ENCODE measurements at regions not wholly inside any gene's neighbourhood (a gene's known extent, or its start where the extent isn't known, plus 50 kb on each side); places are given as distances from the start of the nearest gene placed in this dataset.
"Not testable (repeated sequence)": the region's sequence is repeated elsewhere in the genome, so short reads cannot be mapped to it uniquely, and the experiment has no call there.

DNA sequence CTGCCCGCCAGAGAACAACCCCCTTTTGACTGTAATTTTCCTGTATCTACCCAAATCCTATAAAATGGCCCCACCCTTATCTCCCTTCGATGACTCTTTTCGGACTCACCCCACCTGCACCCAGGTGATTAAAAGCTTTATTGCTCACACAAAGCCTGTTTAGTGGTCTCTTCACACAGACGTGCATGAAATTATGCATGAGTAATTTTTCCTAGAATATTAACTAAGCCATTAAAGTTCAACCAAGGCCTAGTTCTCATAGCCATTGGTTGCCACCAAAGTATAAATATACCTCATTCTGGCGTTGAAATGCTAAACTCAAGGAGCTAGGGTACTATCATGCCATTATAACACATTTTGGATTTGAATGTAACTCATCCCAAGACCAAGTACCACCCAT lies 243.9 kb downstream of the ZNF608 start:
- no peak for DNase-seq

DNA sequence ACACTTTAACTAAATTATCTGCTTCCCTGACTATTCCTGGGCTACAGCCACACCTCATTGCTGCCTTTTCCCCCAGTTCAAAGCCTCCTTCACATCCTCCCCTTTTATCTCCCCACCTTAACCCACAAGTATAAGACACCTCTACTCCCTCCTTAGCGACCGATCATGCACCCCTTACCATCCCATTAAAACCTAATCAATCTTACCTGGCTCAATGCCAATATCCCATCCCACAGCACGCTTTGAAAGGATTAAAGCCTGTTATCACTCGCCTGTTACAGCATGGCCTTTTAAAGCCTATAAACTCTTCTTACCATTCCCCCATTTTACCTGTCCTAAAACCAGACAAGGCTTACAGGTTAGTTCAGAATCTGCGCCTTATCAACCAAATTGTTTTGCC lies 246.6 kb downstream of the ZNF608 start:
- not testable (repeated sequence) for DNase-seq

DNA sequence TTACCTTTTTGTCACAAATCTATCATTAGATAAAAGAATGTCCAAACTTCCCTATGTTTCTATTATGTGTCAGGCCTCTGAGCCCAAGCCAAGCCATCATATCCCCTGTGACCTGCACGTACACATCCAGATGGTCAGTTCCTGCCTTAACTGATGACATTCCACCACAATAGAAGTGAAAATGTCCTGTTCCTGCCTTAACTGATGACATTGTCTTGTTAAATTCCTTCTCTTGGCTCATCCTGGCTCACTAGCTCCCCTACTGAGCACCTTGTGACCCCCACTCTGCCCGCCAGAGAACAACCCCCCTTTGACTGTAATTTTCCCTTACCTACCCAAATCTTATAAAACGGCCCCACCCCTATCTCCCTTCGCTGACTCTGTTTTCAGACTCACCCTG lies 249.5 kb downstream of the ZNF608 start:
- DNase-seq = not testable (repeated sequence)

DNA sequence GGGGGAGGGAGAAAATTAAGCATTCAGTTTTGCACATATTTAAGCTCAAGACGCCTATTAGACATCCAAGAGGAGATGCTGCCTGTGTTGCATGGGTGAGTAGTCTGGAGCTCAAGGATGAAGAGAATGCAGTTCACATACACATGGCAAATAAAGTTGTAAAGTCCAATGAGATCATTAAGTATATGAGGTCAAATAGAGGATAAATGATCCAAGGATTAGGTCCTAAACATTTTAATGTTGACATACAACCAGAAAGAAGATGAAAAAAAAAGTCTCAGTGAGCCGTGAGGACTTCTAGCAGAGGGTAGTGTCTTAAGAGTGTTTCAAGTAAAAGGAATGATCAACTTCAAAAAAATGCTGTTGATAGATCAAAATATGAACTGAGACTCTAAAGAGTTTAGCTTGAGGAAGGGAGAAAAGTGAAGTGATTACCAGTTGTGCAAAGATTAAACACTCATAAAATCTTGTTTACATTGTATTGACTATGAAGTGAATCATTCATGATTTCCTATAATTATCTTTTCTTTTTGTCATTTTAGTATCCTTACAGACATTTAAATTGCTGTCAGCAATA lies 251.8 kb downstream of the ZNF608 start:
- DNase-seq = no peak

DNA sequence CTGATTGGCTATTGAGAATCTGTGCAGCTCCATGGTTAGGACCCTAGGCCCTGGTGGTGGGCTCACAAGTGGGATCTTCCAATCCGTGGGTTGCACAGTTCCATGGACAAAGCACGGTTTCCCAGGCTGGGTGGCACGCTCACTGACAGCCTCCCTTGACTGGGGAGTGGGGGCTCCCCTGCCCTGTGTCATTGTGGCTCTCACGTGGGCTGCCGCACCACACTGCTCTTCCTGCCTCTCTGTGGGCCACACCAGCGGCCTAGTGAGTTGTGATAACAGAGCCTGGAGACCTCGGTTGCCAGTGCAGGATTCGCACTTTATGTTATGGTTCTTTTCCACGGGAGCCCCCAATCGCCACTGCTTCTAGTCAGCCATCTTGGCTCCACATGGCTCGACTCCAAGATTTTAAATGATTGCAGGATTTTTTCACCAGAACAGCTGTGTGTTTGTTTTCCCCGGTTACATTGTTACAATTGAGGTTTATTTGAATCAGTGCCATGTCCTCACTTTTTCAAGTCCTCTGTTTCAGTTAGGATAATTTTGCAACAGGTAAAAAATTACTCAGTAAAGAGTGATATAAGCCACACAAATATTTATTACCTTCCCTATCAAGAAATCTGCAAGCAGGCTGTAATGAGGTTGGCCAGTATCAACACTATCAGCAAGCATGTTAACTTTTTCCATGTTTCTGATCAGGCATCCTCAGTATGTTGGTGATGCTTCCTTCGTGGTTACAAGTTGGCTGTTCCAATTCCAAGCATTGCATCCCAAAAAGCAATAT lies 253.8 kb downstream of the ZNF608 start:
- no peak for DNase-seq

DNA sequence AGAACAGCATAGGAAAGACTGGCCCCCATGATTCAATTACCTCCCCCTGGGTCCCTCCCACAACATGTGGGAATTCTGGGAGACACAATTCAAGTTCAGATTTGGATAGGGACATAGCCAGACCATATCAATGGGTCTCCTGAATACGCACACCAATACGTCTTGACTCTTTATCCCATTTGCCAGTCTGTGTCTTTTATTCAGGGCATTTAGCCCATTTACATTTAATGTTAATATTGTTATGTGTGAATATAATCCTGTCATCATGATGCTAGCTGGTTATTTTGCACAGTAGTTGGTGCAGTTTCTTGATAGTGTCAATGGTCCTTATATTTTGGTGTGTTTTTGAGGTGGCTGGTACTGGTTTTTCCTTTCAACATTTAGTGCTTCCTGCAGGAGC lies 256.1 kb downstream of the ZNF608 start:
- DNase-seq = not testable (repeated sequence)

DNA sequence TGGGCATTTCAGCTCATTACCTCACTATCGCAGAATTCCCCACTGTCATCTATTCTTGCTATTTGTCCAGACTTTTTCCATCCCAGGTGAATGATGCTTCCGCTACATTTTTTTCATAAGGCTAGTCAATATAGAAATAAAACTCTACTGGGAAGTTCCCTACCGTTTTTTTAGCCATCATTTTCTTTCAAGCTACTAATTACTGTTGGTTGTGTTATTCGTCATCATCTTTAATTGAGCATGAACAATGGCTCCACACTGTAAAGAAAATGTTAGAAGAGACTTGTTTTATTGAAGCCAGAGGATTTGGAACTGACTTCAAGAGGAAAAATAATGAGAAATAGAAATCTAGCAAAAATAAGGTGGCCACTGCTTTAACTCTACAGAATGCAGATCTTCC lies 265.0 kb downstream of the ZNF608 start:
- no peak for DNase-seq

DNA sequence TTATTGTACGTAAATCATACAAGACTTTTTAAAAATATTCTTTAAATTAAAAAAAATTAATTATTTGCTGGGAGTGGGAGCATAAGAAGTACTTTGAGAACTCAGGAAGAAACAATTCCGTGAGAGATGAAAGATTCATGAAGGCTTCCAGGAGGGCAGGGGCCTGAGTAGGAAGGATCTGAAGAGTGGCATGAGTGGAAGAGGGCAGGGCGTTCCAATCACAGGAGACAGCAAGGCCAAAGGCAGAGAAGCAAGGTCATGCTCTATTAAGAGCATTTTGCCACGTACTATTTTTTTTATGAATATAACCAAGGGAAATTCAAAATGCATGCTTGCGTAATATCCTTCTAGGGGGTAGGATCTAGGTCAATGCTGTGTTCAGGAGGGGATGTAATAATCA lies 265.5 kb downstream of the ZNF608 start:
- DNase-seq = no peak

DNA sequence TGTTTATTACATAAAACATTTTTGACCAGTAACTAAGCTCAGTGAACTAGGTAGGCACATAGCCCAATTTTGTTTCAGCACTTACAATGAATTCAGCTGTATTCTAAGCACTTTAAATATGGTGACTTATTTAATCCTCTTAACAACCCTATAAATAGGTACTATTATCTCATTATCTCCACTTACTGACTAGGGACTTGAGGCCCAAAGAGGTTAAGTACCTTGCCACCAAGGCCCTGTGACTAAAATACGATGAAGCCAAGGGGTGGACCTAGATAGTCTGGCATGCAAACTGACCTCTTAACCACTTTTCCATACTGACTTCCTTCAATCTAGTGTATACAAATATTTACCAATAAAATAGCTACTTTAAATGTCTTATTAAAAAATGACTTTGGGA lies 266.4 kb downstream of the ZNF608 start:
- DNase-seq = no peak

DNA sequence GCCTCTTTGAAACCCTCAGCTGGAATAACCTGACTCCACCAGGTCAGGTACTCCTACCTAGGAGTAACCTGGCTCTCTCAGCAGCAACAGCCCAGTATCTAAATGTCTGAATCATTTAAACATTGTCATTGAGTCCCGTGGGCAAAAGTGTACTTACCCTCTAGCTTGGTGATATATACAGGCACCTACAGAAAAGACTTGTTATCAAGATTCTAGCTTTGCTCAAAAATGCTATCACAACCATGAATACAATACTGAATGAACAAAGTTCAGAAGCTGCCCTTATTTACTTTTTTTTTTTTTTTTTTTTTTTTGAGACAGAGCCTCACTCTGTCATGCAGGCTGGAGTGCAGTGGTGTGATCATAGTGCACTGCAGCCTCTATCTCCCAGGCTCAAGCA lies 268.2 kb downstream of the ZNF608 start:
- DNase-seq = no peak

DNA sequence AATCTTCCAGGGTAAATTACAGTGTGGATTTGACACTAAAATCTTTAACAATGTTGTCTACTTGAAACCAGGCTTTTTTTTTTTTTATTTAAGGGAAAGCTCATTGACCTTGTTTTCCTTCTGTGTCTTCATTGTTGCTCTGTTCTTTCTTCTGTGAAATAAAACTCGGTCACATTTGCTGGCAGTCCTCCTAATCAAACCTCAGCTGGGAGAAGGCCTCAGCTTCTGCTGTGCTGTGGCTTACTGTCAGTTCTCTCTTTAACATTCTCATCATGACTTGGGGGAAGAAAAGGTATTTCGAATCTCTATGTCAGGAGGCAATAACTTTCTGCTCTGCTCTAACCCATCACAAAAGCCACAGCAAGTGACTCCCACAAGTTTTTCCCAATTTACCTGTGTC lies 268.9 kb downstream of the ZNF608 start:
- DNase-seq = peak; percentile 0

DNA sequence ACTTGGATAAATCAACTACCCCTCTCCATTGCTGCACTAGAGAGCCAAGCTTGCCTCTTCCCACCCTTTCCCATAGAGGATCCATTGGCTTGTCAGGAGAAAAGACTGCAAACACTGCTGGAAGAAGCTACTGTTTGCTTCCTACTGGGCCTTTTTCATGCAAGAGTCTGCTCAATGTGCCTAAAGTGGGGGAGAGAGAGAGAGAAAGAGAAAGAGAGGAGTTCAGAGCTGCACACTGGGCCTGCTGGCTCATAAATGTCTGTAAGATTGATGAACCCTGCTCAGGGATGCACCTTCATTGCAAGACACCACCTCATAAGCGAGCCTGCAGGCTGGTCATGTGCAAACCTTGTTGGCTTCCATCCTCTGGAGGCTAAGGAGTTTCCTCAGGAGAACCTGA lies 269.4 kb downstream of the ZNF608 start:
- no peak for DNase-seq

DNA sequence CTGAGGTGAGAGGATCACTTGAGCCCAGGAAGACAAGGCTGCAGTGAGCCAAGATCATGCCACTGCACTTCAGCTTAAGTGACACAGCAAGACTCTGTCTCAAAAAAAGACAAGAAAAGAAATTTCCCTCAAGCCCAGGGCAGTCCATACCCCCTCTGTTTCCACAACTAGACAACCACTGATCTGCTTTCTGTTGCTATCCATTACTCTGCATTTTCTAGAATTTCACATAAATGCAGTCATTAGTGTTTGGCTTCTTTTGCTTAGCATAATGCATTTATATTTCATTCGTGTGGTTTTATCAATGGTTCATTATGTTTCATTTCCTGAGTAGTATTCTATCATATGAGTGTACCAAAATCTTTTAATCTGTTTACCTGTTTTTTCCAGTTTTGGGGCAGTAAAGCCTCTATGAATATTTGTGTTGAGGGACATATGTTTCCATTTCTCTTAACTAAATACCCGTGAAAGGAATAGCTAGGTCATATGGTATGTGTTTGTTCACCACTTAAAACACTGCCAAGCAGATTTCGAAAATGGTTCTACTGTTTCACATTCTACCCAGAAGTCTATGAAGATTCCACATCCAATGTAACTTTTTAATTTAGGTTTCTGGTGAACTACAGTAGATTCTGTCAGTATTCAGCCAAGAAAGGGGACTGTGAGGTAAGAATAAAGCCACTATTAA lies 271.8 kb downstream of the ZNF608 start:
- peak; percentile 51 for DNase-seq

DNA sequence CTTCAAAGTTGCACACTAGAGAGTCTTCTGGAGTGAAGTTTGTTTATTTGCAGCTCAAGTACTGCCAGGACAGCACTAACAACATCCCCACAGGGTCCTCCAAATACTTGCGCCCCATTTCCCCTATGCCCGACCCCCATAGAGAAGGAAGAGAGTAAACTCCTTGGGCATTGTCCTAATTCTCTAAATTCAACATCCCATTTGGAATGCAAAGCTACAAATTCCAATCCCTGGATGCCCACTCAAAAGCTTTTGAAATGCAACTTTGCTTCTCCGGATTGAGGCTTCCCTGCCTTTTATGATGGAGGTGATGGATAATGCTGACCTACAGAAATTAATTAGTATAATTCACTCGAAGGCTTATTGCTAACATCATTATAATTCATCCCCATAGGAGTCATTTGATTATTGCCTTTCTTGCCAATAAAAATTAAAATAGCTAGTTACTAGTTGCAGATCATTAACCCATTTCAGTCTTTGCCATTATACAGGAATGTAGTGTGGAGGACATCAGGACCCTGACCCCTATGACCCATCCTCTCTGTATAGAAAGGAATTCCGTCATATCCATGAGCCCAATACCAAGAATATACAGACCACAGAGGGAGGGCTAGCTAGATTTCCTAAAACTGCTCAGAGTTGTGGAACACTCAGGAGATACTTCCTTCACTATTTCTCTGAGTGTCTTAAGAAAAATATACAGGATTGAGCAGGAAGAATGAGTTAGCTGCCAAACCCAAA lies 277.6 kb downstream of the ZNF608 start:
- DNase-seq = no peak

DNA sequence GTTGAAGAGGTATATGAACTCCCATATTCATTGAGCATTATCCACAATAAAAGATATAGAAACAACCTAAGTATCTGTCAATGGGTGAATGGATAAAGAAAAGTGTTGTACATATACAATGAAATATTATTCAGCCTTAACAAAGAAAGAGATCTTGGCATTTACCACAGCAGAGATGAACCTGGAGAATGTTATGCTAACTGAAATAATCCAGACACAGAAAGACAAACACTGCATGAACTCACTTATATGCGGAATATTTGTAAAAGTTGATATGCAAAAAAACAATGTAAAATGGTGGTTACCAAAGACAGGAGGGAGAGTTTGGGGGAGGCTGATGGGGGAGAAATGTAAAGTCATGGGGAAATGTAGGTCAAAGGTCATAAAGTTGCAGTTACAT lies 278.7 kb downstream of the ZNF608 start:
- no peak for DNase-seq

DNA sequence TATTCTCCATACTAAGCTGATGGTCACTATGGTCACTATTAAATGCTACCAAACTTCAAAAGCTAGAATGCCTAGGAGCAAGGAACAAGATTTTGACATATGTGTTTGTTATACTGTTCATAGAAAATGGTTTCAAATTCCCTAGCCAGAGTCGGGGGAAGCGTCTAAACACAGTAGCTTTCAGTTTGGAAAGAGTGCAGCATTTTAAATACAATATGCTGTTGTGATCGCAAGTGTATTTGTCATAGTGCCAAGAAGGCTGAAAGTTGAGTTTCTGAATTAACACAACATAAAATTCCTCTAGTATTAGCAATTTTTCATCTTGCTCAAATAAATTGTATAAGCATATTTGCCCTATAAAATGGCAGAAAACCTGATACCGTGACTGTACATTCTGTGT lies 280.4 kb downstream of the ZNF608 start:
- DNase-seq = no peak

DNA sequence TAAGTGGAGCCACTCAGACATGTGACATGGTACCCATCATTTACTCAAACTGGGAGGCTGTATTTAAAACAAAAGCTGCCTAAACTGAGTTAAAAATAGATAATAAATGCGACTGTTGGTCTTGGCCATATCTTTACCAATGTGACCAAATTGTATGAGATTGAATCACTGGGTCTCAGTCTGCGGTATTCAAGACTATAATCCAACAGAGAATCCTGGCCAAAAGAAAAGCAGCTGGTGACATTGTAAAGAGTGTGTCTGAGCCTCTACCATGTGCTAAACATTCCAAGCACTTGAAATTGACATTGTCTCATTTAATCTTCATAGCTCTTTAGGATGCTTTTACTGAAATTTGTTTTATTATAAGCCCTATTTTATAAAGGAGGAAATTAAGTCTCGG lies 282.6 kb downstream of the ZNF608 start:
- DNase-seq = no peak

DNA sequence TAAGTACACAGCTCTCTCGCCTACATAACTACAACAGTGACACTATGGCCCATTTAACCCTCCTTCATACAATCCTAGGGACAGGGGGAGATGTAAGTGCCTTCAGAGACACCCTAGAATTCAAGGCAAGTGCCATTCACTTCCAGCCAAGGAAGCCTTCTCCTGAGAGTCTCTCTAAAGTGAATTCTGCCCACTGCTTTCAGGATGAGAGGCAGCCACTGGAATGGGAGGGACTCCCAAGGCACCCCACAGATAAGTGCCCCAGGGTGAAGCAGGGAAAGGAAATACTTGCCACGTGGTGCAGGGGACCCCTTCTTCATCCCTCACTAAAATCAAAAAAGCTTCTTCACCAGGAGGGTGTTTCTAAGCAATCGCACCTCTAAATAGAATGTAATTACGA lies 283.7 kb downstream of the ZNF608 start:
- no peak for DNase-seq

DNA sequence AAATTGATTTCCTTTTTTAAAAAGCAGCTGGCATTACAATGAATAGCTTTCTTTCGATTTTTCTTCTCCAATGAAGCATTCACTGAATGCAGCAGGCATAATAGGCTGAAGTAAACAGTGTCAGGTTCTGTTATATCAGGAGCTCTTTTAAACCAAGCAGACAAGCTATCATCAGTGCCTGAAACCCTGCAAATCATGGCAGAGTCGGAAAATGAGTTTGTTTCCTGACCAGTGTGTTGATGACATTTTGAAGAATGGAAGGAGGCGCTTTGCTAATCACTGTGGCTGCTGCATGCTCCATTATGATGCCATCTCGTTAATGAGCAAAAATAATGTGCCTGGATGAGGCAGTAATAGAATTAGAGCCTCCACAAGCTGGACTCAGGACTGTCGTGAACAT lies 284.5 kb downstream of the ZNF608 start:
- DNase-seq = no peak

DNA sequence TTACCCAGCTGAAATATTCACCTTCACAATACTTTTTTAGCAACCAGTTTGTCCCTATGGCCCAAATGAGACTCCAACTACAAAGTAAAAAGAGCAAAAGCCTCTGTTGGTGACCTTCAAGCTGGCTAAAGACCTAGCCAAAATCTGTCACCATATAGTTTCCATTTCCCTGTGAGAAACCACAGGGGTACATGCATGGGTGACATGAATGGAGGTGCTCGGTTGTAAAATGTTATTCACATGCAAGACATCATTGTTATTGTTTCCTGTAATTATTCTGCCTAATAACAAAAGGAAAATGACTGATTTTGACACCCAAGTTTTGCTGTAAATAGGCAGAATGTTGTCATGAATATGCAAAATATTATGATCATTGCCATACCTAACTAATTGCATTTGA lies 285.3 kb downstream of the ZNF608 start:
- no peak for DNase-seq

DNA sequence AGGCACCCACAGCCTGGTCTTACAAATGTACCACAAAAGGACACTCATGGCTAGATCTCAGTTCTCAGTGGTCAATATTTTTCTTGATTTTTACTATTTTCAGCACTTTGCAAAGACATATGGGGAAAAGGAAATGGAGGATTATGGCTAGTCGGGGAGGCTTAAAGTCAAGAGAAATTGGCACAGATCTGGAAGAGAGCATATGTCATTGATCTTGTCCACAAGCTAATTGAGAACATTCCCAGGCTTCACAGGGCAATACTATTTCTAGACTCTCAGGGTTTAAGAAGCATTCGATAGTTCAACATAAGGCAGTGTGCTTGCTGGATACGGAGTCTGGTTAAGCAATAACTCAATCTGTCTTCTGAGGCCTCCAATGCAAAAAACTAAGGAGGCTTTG lies 285.8 kb downstream of the ZNF608 start:
- no peak for DNase-seq

DNA sequence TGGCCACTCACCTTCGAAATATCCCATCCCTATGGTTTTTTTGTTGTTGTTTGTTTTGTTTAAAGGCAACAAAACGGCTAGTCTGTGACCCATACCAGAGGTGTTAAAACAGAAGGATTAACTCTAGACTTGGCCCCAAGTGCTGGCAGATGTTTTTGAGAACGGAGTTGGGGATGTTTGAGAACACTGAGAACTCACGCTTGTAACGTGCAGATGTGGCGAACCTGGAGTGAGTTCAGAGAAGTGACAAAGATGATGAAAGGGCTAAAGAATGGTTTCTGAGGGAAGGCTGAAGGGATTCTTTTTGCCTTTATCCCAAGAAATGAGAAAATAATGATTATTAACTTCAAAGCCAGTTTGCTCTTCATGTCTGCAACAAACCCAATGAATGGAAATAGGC lies 286.5 kb downstream of the ZNF608 start:
- DNase-seq = no peak

DNA sequence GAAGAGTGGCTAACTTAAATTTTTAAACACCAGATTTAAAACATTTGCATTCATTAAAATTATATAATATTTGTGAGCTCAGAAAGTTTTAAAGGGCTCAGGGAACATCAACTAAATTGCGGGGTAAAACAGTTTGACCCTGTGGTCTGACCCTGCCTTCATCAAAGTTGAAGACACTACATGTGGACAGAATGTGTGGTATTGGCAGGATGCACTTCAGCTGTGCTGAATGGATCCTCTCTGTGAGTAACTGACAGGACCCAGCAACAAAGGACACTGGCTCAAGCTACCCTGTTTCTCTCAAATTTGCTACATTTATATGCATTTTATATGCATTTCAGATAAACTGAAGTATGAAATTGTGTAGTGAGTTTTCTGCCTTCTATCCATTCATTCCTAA lies 288.5 kb downstream of the ZNF608 start:
- no peak for DNase-seq

DNA sequence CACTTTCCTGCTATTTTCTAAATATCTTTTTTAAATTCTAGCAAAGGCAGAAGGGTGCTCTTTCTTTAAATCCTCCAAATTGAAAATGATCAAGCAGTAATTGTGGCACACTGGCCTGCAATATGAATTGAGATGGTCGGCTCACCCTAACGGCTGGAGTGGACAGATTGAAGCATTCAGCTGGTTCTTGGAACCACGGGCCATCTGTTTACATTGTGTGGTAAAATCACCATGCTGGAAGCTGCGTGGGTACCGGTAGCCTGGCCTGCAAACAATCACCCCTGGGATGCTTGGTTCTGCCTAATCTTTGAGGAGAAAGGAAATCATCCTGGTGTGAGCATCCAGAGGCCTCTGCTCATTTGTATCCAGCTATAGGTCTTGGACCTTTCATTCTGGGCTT lies 289.3 kb downstream of the ZNF608 start:
- DNase-seq = no peak

Measured in NCI-H1694 treated with DMSO at 0.1 percent for 48 hours (cell line).